HG03175 (cell line): ENCODE measurements at regions not wholly inside any gene's neighbourhood (a gene's known extent, or its start where the extent isn't known, plus 50 kb on each side); places are given as distances from the start of the nearest gene placed in this dataset.
"Not testable (repeated sequence)": the region's sequence is repeated elsewhere in the genome, so short reads cannot be mapped to it uniquely, and the experiment has no call there.

Experiments used
- ATAC-seq: cut with Tn5 transposase; IDR thresholded peaks from one replicate; pipeline ENCODE4 v1.9.1; 2021; ENCODE audit warnings: mild to moderate bottlenecking, moderate library complexity; ENCODE audit not compliant: unreplicated experiment

DNA sequence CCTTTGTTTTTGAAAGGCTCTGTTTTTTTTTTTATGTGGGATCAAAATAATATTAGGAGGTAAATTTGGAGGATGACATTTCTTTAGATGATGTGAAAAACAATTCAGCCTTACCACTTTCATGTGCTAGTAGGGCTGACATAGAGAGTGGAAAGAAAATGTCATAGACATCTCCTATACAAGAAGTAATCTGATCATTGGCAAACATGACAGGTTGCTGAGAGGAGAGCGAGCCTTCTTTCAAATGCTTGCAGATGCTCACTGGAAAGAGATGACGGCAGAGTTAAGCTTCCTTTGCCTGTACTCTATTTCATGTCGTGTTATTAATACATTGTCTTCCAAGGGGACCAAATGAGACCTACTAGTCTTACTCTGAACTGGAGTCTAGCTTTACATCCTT lies 160.1 kb upstream of the DAP start:
- ATAC-seq, result no peak

DNA sequence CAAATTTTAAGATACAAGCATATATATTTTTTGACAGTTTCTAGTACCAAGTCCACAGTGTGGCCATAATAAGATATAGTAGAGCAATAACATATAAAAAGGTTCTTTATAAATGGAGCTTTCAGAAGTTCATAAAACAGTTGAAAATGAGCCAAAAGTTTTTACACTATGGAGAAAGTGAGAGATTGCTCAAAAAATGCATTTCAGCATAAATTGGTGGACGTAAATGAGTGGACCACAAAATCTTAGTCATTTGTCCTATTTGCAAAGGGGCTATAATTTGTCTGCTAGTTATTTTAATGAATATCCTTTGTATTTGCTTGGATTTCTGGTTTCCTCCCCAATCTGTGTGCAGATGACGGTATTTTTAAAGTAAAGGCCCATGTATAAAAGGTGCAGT lies 159.4 kb upstream of the DAP start:
- ATAC-seq, result no peak

- no peak for ATAC-seq
These were observed 153.9 kb upstream of the DAP start for GRCh38 chr5:10914741-10915480.

- no peak for ATAC-seq
These were observed 152.8 kb upstream of the DAP start for GRCh38 chr5:10913841-10914240.

GRCh38 chr5:10913181-10913810 lies 152.3 kb upstream of the DAP start:
- ATAC-seq, result no peak

- ATAC-seq, result no peak
These were observed 151.4 kb upstream of the DAP start for GRCh38 chr5:10912435-10912834.

GRCh38 chr5:10910261-10910660 lies 149.2 kb upstream of the DAP start:
- no peak for ATAC-seq

GRCh38 chr5:10904862-10905432 lies 143.9 kb upstream of the DAP start:
- ATAC-seq, result no peak

- ATAC-seq, result no peak
These were observed 142.9 kb upstream of the DAP start for GRCh38 chr5:10903786-10904560.

DNA sequence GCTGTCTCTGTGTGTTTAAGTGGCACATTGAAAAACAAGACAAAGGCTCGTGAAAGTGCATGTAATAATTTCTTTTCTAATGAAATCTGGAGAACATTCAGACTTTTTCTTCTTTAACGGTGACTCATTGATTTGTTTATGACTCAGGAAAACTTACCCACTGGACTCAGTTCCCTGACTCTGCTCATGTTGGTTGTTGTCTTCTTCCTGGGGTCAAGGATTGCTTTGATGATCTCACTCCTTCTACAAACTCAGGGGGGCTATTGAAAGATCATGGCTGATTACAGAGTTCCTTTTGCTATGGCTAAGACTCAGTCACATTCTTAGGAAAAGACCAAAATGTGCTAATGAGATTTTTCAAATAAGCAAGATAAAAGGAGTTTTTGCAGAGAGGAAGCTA lies 141.1 kb upstream of the DAP start:
- ATAC-seq, result no peak

DNA sequence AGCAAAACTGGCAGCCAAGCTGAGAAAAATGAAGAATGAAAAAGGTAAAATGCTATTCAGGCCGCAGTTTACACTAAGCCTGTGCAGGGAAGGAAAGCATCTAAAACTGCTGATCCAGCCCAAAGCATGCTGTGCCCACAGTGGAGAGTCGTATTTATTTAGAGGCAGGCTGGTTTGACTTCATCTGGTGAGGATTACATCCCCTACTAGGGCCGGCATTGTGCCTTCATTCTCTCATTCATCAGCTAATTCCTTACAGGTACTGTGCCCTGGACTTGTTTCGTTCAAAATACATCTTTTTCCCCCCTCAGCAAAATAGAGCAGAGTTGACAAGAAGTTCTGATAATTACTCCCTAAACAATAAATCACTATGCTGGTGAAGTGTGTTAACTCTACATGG lies 137.5 kb upstream of the DAP start:
- no peak for ATAC-seq

DNA sequence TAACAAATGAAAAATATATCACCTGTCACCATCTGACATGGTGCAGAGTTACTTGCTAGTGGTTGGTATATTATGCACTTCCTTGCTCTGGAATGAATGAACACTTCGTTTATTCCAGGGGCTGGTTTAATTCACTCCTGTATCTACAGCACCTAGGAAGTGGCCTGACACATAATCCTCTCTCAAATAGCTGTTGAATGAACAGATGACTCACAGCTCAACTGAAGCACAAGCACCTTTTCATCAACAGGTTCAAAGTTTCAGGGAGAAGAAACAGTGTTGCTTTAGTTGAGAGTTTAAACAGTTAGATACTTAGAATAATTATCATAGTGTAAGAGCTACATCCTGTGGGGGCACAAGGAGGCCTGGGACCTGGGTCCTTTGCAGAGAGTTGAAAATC lies 135.0 kb upstream of the DAP start:
- no peak for ATAC-seq

GRCh38 chr5:10894445-10895054 lies 133.5 kb upstream of the DAP start:
- no peak for ATAC-seq

GRCh38 chr5:10892911-10893215 lies 131.8 kb upstream of the DAP start:
- ATAC-seq, result no peak

DNA sequence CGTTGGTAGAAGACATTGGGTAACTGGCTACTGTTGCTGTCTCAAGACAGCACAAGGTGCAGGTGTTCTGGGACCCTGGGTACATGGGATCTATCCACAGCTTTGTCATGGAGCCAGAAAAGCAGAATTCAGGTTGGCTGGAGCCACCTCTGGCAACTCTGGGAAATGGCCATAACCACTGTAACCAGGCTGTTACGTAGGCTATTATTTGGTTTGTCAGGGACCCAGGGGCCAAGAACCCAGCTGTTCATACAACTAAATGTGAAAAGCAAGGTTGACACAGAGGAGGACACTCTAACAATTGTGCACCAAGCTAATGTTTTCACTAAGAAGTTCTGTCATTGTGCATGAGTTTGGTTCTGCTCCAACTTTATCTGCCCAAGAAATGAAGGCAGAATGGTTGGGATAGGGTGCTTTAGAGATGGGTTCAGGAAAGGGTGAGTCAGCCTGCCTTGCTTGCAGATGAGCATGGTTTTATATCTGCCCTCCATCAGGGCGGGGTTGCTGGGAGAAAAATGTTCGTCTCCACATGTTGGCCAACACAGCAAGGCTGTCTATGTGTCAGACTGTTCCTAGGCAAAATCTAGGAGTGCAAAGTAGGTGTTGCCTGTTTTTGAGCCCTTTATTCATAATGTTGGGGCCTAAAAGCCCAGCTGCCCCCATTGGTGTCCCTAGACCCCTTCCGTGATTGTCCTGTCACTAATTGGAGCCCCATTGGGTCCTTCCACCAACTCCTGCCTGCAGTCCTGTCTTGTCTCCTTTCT lies 131.3 kb upstream of the DAP start:
- ATAC-seq, result no peak

GRCh38 chr5:10891193-10891592 lies 130.2 kb upstream of the DAP start:
- no peak for ATAC-seq

DNA sequence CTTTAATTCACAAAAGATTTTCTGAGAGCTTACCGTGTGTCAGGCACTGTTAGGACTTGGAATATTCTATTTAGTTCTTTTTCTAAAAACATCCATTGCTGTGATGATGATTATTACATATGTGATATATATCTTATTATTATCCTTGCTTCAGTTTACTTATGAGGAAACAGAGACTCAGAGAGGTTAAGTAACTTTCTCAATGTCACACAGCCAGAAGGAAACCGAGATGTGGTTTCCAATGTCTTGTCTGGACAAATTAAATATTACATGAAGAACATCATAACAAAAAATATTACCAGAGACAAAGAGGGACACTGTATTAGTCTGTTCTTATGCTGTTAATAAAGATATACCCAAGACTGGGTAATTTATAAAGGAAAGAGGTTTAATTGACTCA lies 125.5 kb upstream of the DAP start:
- ATAC-seq, result no peak

- ATAC-seq, result no peak
These were observed 124.0 kb upstream of the DAP start for GRCh38 chr5:10885026-10885425.

DNA sequence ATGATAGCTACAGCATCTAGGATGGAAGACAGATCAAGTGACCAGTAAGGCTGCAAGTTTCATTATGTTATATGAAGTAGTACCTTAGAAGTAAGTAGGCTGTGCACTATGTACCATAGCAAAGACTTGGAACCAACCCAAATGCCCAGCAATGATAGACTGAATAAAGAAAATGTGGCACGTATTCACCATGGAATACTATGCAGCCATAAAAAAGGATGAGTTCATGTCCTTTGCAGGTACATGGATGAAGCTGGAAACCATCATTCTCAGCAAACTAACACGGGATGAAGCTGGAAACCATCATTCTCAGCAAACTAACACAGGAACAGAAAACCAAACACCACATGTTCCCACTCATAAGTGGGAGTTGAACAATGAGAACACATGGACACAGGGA lies 122.9 kb upstream of the DAP start:
- ATAC-seq, result not testable (repeated sequence)

DNA sequence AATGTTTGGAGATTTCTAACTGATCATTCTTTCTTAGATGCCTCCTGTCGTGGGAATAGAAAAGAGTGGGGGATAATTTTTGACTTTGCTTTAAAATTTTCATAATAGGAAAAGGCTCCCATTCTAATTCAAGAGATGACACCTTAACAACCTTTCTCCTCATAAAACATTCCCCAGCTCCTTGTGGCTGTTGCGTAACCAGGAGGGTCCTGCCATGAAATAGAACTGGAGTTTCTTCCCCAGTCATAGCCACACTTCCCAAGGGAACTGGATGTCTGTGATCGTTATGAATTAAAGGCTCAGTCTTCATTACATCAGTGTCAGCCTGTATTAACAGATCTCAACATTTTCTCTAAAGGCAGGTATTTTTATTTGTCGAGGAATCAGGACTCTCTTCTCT lies 119.9 kb upstream of the DAP start:
- no peak for ATAC-seq

DNA sequence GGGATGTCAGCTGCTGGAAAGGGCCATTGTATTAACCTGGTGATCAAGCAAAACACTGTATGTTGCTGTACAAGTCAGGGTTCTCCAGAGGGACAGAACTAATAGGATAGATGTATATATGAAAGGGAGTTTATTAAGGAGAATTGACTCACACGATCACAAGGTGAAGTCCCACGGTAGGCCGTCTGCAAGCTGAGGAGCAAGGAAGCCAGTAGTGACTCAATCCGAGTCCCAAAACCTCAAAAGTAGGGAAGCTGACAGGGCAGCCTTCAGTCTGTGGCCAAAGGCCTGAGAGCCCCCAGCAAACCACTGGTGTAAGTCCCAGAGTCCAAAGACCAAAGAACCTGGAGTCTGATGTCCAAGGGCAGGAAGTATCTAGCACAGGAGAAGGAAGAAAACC lies 116.0 kb upstream of the DAP start:
- ATAC-seq, result not testable (repeated sequence)
